H1 (cell line): ENCODE measurements at regions not wholly inside any gene's neighbourhood (a gene's known extent, or its start where the extent isn't known, plus 50 kb on each side); places are given as distances from the start of the nearest gene placed in this dataset.

Source experiments
- JUND ChIP-seq: IDR thresholded peaks from 2 replicates; pipeline ENCODE4 v1.6.1; 2011; ENCODE audit warnings: mild to moderate bottlenecking, improper control_type of control experiment, low read length

- TF ChIP-seq JUND: no peak
- TF ChIP-seq, all 59 proteins: peak for 0
Observed at GRCh38 chr4:100833906-100834305, 316.1 kb upstream of the EMCN start (continued).
